Mesodermal cell (in vitro differentiated cells): ENCODE measurements at regions not wholly inside any gene's neighbourhood (a gene's known extent, or its start where the extent isn't known, plus 50 kb on each side); places are given as distances from the start of the nearest gene placed in this dataset.
"Not testable (repeated sequence)": the region's sequence is repeated elsewhere in the genome, so short reads cannot be mapped to it uniquely, and the experiment has no call there.

Experiments
- H3K27ac ChIP-seq: 2 replicates; pipeline ENCODE4 v1.7.0; 2013; ENCODE audit warnings: mild to moderate bottlenecking, low read depth, low read length, moderate library complexity; ENCODE audit not compliant: severe bottlenecking
- H3K36me3 ChIP-seq: 2 replicates; pipeline ENCODE4 v1.7.1; 2013; ENCODE audit warnings: mild to moderate bottlenecking, low read length, moderate library complexity; ENCODE audit not compliant: control insufficient read depth, insufficient read depth
- H3K4me1 ChIP-seq: one replicate; pipeline ENCODE4 v1.7.1; 2013; ENCODE audit warnings: mild to moderate bottlenecking, low read length; ENCODE audit not compliant: insufficient read depth, control insufficient read depth, poor library complexity, severe bottlenecking
- H3K4me3 ChIP-seq: 2 replicates; pipeline ENCODE4 v1.7.0; 2013; ENCODE audit warnings: low read length, control low read depth, mild to moderate bottlenecking; ENCODE audit not compliant: insufficient read depth, poor library complexity, severe bottlenecking; ENCODE audit errors: extremely low read depth
- H3K9me3 ChIP-seq: 2 replicates; pipeline ENCODE4 v1.7.1; 2013; ENCODE audit warnings: mild to moderate bottlenecking, low read length, moderate library complexity; ENCODE audit not compliant: control insufficient read depth
- WGBS, 2 experiments: methylation state at CpG; one replicate each; pipeline ENCODE4 v1.1.5; 2013; ENCODE audit warnings: missing lambda C conversion rate in 2 of 2; ENCODE audit not compliant: insufficient coverage in 2 of 2; 5-methylcytosine and 5-hydroxymethylcytosine counted together

DNA sequence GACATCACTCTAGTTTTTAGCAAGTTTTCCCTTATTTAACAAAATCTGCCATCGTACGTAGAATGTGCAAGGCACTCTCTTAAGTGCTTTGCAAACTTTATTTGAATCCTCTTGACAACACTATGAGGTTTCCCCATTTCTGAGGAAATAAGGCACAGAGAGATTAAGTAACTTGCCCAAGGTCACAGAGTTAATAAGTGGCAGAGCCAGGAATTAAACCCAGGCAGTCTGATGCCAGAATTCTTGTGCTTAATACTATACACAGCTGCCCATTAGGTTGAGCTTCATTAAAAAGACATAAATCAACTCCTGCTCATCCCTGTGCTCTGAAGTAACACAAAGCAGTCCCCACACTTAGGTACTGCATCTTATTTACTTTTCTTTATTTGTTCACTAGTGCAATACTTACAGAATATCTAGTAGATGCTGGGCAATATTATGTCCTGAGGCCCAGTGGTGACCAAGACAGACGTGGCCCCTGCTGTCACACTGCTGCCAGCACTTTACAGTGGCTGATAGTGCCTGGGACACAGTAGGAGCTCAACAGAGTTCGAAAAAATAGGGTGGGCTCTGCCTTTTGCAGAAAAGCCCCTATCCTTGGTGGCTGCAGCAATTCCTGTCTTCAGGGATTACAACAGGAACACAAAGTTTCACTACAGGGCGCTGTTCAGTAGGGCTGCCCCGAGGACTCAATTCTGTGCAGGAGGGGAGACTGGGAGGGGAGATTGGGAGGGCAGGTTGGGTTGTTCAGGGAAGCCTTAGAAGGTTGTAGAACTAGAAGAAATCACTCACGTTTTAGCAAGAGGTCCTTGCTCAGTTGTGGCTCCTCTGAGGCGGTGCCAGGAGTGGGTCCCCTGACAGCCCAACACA lies 138.3 kb upstream of the TPM1 start:
- Histone ChIP-seq H3K9me3 (no peaks in the 10 kb centered on the region), H3K27ac (no peak overlapping the region), H3K36me3 (no peaks in the 10 kb centered on the region), H3K4me1 (peaks cover 16% of the 10 kb centered on the region), H3K4me3 (no peak overlapping the region)
- WGBS, 2 experiments: 90 to 96% methylated on average over 7 to 8 of the region's 8 CpGs

DNA sequence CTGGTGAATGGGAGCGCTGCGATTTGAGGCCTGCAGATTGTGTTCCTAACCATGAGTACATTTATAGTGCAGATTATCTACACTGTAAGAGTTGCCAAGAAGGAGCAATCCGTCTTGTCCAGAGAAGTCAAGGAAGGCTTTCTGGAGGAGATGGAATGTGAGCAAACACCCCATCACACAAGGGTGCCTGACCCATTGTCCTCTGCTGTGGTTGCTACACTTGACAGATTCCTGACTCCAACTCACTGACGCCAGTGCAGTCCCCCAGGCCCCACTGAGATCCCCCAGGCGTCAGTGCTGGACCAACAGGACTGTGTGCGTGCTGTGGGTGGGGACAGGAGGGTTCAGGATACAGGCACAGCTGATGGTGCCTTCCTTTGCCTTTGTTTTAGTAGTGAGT lies 135.9 kb upstream of the TPM1 start:
- peaks cover 16% of the 10 kb centered on the region for H3K4me1 ChIP-seq
- no peak overlapping the region for H3K27ac ChIP-seq
- no peaks in the 10 kb centered on the region for H3K36me3 ChIP-seq
- WGBS, 2 experiments: 72 to 100% methylated on average over 2 to 5 of the region's 6 CpGs
- H3K4me3 ChIP-seq: no peak overlapping the region
- no peaks in the 10 kb centered on the region for H3K9me3 ChIP-seq

DNA sequence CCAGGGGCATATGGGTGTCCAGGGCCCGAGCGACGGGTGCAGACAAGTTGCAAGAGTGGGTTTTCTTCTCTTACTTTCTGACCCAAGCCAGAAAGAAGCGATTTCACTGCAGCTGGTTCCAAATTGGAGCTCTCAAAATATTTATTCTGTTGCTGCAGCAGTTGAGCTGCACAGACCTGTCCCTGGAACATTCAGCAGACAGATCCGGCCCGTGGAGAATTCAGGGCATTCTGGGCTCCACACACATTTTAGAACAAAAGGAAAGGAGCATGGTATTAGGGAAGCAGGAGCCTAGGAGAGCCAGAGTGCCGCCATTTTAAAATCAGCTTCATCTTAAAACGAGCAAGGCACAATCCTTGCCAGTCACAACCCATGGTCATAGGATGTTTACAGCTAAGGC lies 135.3 kb upstream of the TPM1 start:
- Histone ChIP-seq H3K36me3 (no peaks in the 10 kb centered on the region), H3K9me3 (no peaks in the 10 kb centered on the region)
- 91 to 96% methylated on average over 5 to 6 of the region's 8 CpGs for WGBS, 2 experiments

DNA sequence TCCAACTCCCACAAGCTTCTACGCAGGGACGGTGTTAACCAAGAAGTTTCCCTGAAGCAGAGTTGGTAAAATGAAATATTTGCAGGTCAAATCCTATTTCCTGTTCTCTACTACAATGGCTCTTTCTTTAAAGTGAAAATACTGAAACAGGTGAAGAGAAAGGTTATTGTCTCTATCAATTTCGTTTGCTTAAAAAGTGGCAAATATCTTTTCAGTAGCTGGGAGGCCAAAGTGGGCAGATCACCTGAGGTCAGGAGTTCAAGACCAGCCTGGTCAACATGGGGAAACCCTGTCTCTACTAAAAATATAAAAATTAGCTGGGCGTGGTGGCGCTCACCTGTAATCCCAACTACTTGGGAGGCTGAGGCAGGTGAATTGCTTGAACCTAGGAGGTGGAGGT lies 134.2 kb upstream of the TPM1 start:
- not testable (repeated sequence) for H3K36me3 ChIP-seq, H3K27ac ChIP-seq, H3K4me3 ChIP-seq, H3K9me3 ChIP-seq
- 67 to 100% methylated on average over 2 to 3 of the region's 5 CpGs for WGBS, 2 experiments
- peaks cover 15% of the 10 kb centered on the region for H3K4me1 ChIP-seq

More for the DNA sequence above, 135.3 kb upstream of the TPM1 start:
- no peak overlapping the region for H3K4me3 ChIP-seq
- H3K4me1 ChIP-seq: peaks cover 15% of the 10 kb centered on the region
- H3K27ac ChIP-seq: no peak overlapping the region

DNA sequence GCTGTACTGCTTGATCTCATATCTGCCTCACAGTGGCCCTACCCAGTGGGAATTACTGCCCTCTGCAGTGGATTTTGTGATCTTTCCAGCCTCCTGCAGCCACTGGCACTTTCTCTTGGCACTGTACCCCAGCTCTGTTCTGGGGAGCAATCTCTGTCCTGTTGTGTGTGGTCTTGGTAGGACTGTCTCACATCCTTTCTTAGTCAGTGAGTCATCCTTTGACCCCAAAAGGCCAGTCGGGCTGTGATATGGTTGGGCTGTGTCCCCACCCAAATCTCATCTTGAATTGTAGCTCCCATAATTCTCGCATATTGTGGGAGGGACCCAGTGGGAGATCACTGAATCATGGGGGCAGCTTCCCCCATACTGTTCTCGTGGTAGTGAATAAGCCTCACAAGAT lies 133.3 kb upstream of the TPM1 start:
- Histone ChIP-seq H3K4me3 (no peak overlapping the region), H3K9me3 (no peaks in the 10 kb centered on the region), H3K27ac (no peak overlapping the region), H3K4me1 (peaks cover 12% of the 10 kb centered on the region), H3K36me3 (no peaks in the 10 kb centered on the region)
- 90 to 100% methylated on average over 3 of the region's 3 CpGs for WGBS, 2 experiments

DNA sequence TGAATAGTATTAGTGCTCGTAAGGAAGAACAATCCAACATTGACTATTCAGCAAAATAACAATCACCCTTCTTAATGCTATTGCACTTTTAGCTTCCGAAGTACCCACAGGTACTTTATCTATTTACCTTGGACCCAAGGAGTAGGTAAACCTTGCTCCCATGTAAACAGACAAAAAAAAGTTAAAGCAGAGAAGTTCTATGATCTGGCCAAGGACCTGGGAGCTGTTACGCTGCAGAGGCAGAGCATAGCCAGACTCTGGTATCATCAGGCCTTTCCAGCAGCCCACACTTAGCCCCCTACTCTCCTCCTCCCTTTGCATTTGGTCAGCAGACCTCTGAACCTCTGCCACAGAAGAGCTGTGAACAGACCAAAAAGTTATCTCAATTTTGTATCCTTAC lies 130.3 kb upstream of the TPM1 start:
- no peak overlapping the region for H3K4me3 ChIP-seq
- 89 to 92% methylated on average over 1 to 2 of the region's 3 CpGs for WGBS, 2 experiments
- H3K4me1 ChIP-seq: peaks cover 12% of the 10 kb centered on the region
- no peaks in the 10 kb centered on the region for H3K36me3 ChIP-seq
- H3K9me3 ChIP-seq: peaks cover under 1% of the 10 kb centered on the region
- peak overlapping the region; percentile 19 for H3K27ac ChIP-seq

DNA sequence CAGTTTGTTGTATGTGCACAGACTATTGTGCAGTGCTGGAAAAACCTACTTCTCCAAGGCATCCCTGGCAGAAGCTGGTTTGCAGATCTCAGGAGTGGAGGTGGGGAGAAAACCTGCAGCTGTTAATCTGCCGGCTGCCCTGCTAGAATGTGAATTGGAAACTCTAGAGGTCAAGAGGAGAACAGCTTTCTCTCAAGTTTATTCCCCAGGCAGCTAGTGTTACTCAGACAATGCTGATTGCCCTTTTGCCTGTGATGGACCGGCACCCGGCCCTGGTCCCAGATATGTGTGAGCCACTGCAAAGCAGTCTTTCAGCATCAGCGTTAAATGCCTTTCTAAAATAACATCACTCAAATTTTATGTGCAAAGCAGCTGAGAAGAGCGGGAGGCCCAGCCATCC lies 129.7 kb upstream of the TPM1 start:
- Histone ChIP-seq H3K36me3 (no peaks in the 10 kb centered on the region), H3K4me1 (peaks cover 12% of the 10 kb centered on the region), H3K9me3 (peaks cover 6% of the 10 kb centered on the region), H3K27ac (peak overlapping the region; percentile 19), H3K4me3 (no peak overlapping the region)
- WGBS, 2 experiments: 29 to 54% methylated on average over 2 to 5 of the region's 5 CpGs

DNA sequence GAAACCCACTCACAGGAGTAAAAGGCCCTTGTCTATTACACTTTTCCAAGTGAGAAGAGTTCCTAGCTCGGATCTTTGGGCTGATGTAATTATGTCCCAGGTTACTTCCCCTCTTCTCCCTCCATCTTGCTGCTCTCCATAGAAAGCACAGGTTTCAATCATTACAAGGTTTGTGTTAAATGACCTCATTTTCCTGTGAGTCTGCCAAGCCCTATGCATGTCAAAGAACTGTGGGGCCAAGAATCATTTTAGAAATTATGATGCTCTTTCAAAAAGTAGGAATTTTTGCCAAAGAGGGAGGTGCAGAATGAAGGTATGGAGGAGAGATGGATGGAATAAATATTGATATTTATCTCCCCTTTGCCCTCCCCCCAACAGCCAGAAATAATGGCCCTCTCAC lies 129.3 kb upstream of the TPM1 start:
- Histone ChIP-seq H3K9me3 (peaks cover 7% of the 10 kb centered on the region), H3K27ac (no peak overlapping the region)
- 60% methylated on average over 1 of the region's 1 CpG; no CpG with 5 or more reads in 1 of the 2 experiments for WGBS, 2 experiments

DNA sequence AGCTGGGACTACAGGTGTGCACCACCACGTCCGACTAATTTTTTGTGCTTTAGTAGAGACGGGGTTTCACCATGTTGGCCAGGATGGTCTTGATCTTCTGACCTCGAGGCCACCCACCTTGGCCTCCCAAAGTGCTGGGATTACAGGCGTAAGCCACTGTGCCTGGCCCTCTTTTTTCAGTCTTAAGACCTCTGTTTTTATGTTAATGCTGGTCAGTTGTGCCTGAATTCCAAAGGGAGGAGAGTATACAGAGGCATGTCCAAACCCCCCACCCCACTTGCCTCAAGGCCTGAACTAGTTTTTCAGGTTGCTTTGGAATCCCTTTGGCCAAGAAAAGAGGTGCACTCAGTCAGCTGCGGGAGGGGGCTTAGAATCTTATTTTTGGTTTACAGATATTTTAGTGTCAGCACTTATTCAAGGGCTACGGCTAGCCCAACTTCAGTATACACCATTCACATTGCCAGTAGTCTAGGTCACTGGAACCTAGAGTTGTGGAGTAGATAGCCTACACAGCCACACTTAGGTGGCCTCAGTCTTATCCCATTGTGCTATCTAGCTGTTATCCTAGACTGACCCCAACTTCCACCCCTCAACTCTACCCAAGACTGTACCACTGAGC lies 128.0 kb upstream of the TPM1 start:
- Histone ChIP-seq H3K36me3 (no peaks in the 10 kb centered on the region), H3K4me1 (peaks cover 12% of the 10 kb centered on the region), H3K27ac (no peak overlapping the region), H3K9me3 (peaks cover 7% of the 10 kb centered on the region), H3K4me3 (no peak overlapping the region)
- WGBS, 2 experiments: 90 to 97% methylated on average over 5 of the region's 7 CpGs

More for the DNA sequence above, 129.3 kb upstream of the TPM1 start:
- Histone ChIP-seq H3K4me1 (peaks cover 12% of the 10 kb centered on the region), H3K4me3 (no peak overlapping the region), H3K36me3 (no peaks in the 10 kb centered on the region)

DNA sequence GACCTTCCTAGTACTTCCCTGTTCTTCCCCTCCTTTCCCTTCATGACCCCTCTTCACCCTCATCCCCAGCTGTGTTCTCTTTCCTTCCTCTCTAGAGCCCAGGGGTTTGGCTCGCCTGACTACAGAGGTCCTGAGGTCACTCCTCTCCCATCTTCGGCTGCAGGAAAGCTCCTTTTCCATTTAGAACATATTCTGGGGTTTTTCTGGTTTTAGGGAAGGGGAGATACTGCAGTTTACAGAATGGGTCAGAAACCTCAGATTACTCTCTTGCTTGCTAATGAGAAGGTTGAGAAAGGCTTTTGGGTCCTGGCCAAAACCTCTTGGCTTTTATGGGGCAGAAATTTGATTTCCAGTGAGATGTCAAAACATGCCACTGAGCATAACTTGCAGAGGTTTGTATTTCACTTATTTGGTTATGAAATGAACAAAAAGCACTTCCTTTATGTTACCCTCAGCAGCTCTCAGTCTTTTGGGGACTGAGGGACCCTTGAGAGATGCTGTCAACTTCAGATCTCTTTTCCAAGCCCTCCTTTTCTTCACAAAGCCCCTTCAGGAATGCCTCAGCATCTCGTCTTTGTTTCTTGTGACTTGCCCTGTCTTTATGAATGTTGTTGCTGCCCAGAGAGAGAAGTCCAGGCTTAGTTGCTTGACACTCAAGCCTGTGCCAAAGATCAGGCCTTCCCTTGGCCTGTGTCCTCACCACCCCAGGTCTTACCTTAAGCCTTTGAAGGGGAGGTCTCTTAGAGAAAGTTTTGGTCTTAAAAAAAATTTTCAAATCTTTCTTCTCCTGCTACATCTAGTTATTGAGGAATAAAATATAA lies 121.7 kb upstream of the TPM1 start:
- Histone ChIP-seq H3K4me3 (no peak overlapping the region), H3K4me1 (no peaks in the 10 kb centered on the region), H3K27ac (no peak overlapping the region), H3K36me3 (no peaks in the 10 kb centered on the region), H3K9me3 (peaks cover 7% of the 10 kb centered on the region)
- 100% methylated on average over 1 of the region's 3 CpGs; no CpG with 5 or more reads in 1 of the 2 experiments for WGBS, 2 experiments
